HG03045 (cell line): ENCODE measurements at regions not wholly inside any gene's neighbourhood (a gene's known extent, or its start where the extent isn't known, plus 50 kb on each side); places are given as distances from the start of the nearest gene placed in this dataset.

Source experiments
- ATAC-seq: cut with Tn5 transposase; IDR thresholded peaks from one replicate; pipeline ENCODE4 v1.9.1; 2021; ENCODE audit warnings: mild to moderate bottlenecking, moderate library complexity; ENCODE audit not compliant: unreplicated experiment

DNA sequence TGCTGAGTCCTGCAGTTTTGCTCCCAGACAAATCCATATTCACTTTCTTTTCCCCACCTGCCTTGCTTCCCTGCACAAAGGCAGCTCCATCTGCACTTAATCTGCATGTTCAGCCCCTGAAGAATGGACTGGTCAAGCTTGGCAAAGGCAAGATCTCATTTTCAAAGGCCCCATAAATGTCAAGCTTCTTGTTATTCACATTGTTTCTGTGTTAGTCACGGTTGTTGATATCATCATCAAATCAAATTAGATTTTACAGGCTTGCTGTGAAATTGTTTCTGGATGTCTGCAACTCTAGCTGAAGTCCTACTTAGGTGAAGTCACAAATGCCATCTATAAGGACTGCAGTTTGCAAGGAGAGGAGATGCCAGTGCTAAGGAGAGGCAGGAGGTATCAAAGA lies 91.0 kb downstream of the GPAM start:
- no peak for ATAC-seq

- ATAC-seq: no peak
These were observed 88.6 kb downstream of the GPAM start for GRCh38 chr10:112094984-112095383.

- ATAC-seq: no peak
These were observed 87.8 kb downstream of the GPAM start for GRCh38 chr10:112095731-112096130.

DNA sequence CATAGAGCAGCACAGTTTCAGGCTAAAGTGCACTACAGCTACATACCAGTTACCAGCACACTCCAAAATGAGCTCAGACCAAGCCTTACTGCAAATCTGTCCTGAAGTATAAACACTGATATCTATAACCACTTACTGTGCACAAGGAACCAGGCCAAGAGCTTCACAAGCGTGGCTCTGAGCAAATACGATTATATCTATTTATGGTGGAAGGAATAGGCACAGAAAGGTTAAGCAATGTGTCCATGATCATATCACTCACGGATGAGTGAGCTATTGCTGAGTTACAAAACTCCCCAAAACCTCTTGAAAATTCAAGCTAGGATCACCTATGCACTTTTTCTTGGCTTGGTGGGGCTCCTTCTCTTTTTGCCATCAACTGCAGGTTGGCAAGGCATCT lies 84.9 kb downstream of the GPAM start:
- ATAC-seq: no peak
